ENCODE measurements at regions not wholly inside any gene's neighbourhood (a gene's known extent, or its start where the extent isn't known, plus 50 kb on each side); places are given as distances from the start of the nearest gene placed in this dataset.

GRCh38 chr4:10334506-10335028, 122.7 kb downstream of the ZNF518B start:
- DNase-seq (ENCODE audit: low spot score) = no peak

- DNase-seq (ENCODE audit: low spot score) = no peak
These were observed 123.3 kb downstream of the ZNF518B start for GRCh38 chr4:10333942-10334341.

GRCh38 chr4:10326075-10326474, 131.2 kb downstream of the ZNF518B start:
- no peak for DNase-seq (ENCODE audit: low spot score)

- no peak for DNase-seq (ENCODE audit: low spot score)
These were observed 135.3 kb downstream of the ZNF518B start for GRCh38 chr4:10321931-10322330.

- DNase-seq (ENCODE audit: low spot score) = no peak
These were observed 137.1 kb downstream of the ZNF518B start for GRCh38 chr4:10320130-10320529.

- DNase-seq (ENCODE audit: low spot score) = no peak
These were observed 139.9 kb downstream of the ZNF518B start for GRCh38 chr4:10317345-10317744.

GRCh38 chr4:10316851-10317250, 140.4 kb downstream of the ZNF518B start:
- DNase-seq (ENCODE audit: low spot score) = no peak

GRCh38 chr4:10315638-10316037, 141.6 kb downstream of the ZNF518B start:
- DNase-seq (ENCODE audit: low spot score) = no peak

- no peak for DNase-seq (ENCODE audit: low spot score)
These were observed 144.7 kb downstream of the ZNF518B start for GRCh38 chr4:10312568-10312967.

GRCh38 chr4:10311939-10312338, 145.3 kb downstream of the ZNF518B start:
- DNase-seq (ENCODE audit: low spot score) = no peak

- no peak for DNase-seq (ENCODE audit: low spot score)
These were observed 151.4 kb downstream of the ZNF518B start for GRCh38 chr4:10305816-10306215.

- no peak for DNase-seq (ENCODE audit: low spot score)
These were observed 153.9 kb downstream of the ZNF518B start for GRCh38 chr4:10303291-10303690.

GRCh38 chr4:10302096-10302495, 155.1 kb downstream of the ZNF518B start:
- no peak for DNase-seq (ENCODE audit: low spot score)

GRCh38 chr4:10299601-10300000, 157.6 kb downstream of the ZNF518B start:
- DNase-seq (ENCODE audit: low spot score) = no peak

- DNase-seq (ENCODE audit: low spot score) = no peak
These were observed 158.5 kb downstream of the ZNF518B start for GRCh38 chr4:10298681-10299080.

GRCh38 chr4:10296730-10297129, 160.5 kb downstream of the ZNF518B start:
- no peak for DNase-seq (ENCODE audit: low spot score)

- DNase-seq (ENCODE audit: low spot score) = no peak
These were observed 161.9 kb downstream of the ZNF518B start for GRCh38 chr4:10295301-10295700.

- DNase-seq (ENCODE audit: low spot score) = no peak
These were observed 167.7 kb downstream of the ZNF518B start for GRCh38 chr4:10289538-10289906.

GRCh38 chr4:10288830-10289537, 168.2 kb downstream of the ZNF518B start:
- no peak for DNase-seq (ENCODE audit: low spot score)

- no peak for DNase-seq (ENCODE audit: low spot score)
These were observed 168.4 kb upstream of the WDR1 start for GRCh38 chr4:10285028-10285427.

GRCh38 chr4:10283761-10284160, 167.2 kb upstream of the WDR1 start:
- no peak for DNase-seq (ENCODE audit: low spot score)

- DNase-seq (ENCODE audit: low spot score) = no peak
These were observed 165.4 kb upstream of the WDR1 start for GRCh38 chr4:10281996-10282395.

- DNase-seq (ENCODE audit: low spot score) = no peak
These were observed 162.7 kb upstream of the WDR1 start for GRCh38 chr4:10279261-10279660.

- DNase-seq (ENCODE audit: low spot score) = no peak
These were observed 161.5 kb upstream of the WDR1 start for GRCh38 chr4:10278071-10278470.

All from A172 (cell line).